Colonic mucosa (tissue), 4 donors: ENCODE measurements at regions not wholly inside any gene's neighbourhood (a gene's known extent, or its start where the extent isn't known, plus 50 kb on each side); places are given as distances from the start of the nearest gene placed in this dataset.

Source experiments
- DNase-seq: peaks from one replicate; pipeline ENCODE4 v3.0.0-alpha.2; 2020
- H3K27ac ChIP-seq: fragments of 200-600 bp; one replicate; pipeline ENCODE4 v1.8.0; 2021
- H3K27me3 ChIP-seq: fragments of 200-600 bp; one replicate; pipeline ENCODE4 v1.8.0; 2021
- H3K36me3 ChIP-seq: fragments of 200-600 bp; one replicate; pipeline ENCODE4 v1.8.0; 2021
- H3K4me1 ChIP-seq: fragments of 200-600 bp; one replicate; pipeline ENCODE4 v1.8.0; 2021; ENCODE audit warnings: mild to moderate bottlenecking
- H3K4me3 ChIP-seq: fragments of 200-600 bp; one replicate; pipeline ENCODE4 v1.8.0; 2021
- H3K9ac ChIP-seq, 2 donors: one replicate each; pipeline ENCODE4 v1.7.0; 2013; ENCODE audit warnings: control low read depth in 2 of 2, low read depth in 2 of 2, low read length in 2 of 2
- H3K9me3 ChIP-seq: fragments of 200-600 bp; one replicate; pipeline ENCODE4 v1.8.0; 2021
- intact Hi-C: fragments of 100-400 bp; cut with DNase I; formaldehyde crosslinking; loops from one replicate; pipeline ENCODE4 v1.14.1; 2022
- TF ChIP-seq, protein P1 (sequence below): fragments of 200-600 bp; IDR thresholded peaks from one replicate; pipeline ENCODE4 v1.8.0; 2022; ENCODE audit warnings: antibody characterized with exemption, mild to moderate bottlenecking
- donor health status: healthy.
- donor health status: DM: no; HTN: no; CAD: no.
- donor health status: DM: no; HTN: no; CAD: no.

GRCh38 chr11:69417699-69418085, 63.8 kb upstream of the LINC01488 start:
- Histone ChIP-seq H3K4me1 (no peaks in the 10 kb centered on the region), H3K27ac (no peak overlapping the region), H3K36me3 (no peaks in the 10 kb centered on the region), H3K4me3 (no peak overlapping the region), H3K27me3 (no peaks in the 10 kb centered on the region), H3K9me3 (no peaks in the 10 kb centered on the region), H3K9ac (no peak overlapping the region)
- TF ChIP-seq, protein P1, sequence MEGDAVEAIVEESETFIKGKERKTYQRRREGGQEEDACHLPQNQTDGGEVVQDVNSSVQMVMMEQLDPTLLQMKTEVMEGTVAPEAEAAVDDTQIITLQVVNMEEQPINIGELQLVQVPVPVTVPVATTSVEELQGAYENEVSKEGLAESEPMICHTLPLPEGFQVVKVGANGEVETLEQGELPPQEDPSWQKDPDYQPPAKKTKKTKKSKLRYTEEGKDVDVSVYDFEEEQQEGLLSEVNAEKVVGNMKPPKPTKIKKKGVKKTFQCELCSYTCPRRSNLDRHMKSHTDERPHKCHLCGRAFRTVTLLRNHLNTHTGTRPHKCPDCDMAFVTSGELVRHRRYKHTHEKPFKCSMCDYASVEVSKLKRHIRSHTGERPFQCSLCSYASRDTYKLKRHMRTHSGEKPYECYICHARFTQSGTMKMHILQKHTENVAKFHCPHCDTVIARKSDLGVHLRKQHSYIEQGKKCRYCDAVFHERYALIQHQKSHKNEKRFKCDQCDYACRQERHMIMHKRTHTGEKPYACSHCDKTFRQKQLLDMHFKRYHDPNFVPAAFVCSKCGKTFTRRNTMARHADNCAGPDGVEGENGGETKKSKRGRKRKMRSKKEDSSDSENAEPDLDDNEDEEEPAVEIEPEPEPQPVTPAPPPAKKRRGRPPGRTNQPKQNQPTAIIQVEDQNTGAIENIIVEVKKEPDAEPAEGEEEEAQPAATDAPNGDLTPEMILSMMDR: no peak
- DNase-seq: no peak
- intact Hi-C loops: no loop called here

- TF ChIP-seq, protein P1: no peak
- DNase-seq: no peak
- H3K4me3 ChIP-seq: no peak overlapping the region
- no peak overlapping the region for H3K9ac ChIP-seq
- H3K4me1 ChIP-seq: no peaks in the 10 kb centered on the region
- H3K9me3 ChIP-seq: no peaks in the 10 kb centered on the region
- no peak overlapping the region for H3K27ac ChIP-seq
- no peaks in the 10 kb centered on the region for H3K36me3 ChIP-seq
- no peaks in the 10 kb centered on the region for H3K27me3 ChIP-seq
- intact Hi-C loops: no loop called here
Observed at GRCh38 chr11:69418576-69419296, 62.7 kb upstream of the LINC01488 start.

GRCh38 chr11:69419662-69420395, 61.6 kb upstream of the LINC01488 start:
- DNase-seq: no peak
- Histone ChIP-seq H3K36me3 (no peaks in the 10 kb centered on the region), H3K4me1 (no peaks in the 10 kb centered on the region), H3K9me3 (no peaks in the 10 kb centered on the region), H3K27me3 (no peaks in the 10 kb centered on the region), H3K4me3 (no peak overlapping the region), H3K27ac (no peak overlapping the region), H3K9ac (no peak overlapping the region)
- intact Hi-C loops: no loop called here
- TF ChIP-seq, protein P1: no peak

DNA sequence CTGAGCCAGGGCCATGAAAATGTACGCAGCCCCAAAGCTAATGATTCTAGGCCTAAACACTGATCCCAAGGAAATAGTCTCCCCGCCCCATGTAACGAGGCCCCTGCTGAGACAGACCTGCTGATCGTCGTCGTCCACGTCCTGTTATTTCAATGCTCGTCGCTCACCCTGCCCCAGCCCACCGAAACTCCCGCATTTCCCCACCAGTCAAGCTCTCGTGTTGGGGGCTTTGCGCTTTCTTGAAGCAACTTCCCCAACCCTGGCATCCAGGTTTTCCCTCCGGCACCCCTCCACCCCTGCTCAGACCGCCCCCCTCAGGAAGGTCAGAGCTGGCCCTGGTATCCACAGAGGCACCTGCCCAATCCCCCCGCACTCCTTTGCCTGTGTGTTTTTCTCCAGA, 58.8 kb upstream of the LINC01488 start:
- no peak overlapping the region for H3K27ac ChIP-seq
- TF ChIP-seq, protein P1: no peak
- H3K36me3 ChIP-seq: no peaks in the 10 kb centered on the region
- no peaks in the 10 kb centered on the region for H3K9me3 ChIP-seq
- no peak overlapping the region for H3K4me3 ChIP-seq
- H3K9ac ChIP-seq: no peak overlapping the region
- no peak for DNase-seq
- no peaks in the 10 kb centered on the region for H3K27me3 ChIP-seq
- intact Hi-C loops: no loop called here
- H3K4me1 ChIP-seq: no peaks in the 10 kb centered on the region

GRCh38 chr11:69423181-69423580, 58.3 kb upstream of the LINC01488 start:
- TF ChIP-seq, protein P1: no peak
- DNase-seq: no peak

More at GRCh38 chr11:69423181-69423580, 58.3 kb upstream of the LINC01488 start:
- intact Hi-C loops: no loop called here
- Histone ChIP-seq H3K9me3 (no peaks in the 10 kb centered on the region), H3K4me1 (no peaks in the 10 kb centered on the region), H3K27me3 (no peaks in the 10 kb centered on the region), H3K27ac (no peak overlapping the region), H3K36me3 (no peaks in the 10 kb centered on the region), H3K4me3 (no peak overlapping the region), H3K9ac (no peak overlapping the region)
